ENCODE measurements at regions not wholly inside any gene's neighbourhood (a gene's known extent, or its start where the extent isn't known, plus 50 kb on each side); places are given as distances from the start of the nearest gene placed in this dataset.

DNA sequence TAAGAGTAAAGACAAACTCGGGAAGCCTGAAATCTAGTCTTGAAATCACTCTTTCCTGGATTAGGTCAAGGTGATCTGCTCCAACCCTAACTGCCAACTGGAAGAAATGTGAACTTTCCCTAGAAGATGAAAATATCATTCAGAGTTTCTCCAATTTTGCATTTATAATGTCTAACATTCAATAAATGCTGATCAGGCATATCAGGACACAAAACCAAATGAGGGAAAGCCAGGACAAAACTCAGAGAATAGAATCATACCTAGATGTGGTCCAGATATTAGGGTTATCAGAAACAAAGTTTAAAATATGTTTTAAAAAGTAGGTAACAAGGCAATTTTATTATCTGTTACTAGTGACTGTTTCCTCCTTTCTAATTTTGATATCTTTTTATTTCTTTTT is 335.5 kb upstream of the MAP3K7 start:
- POLR2A ChIA-PET, result no interaction called here
- DNase-seq (ENCODE audit: low read depth, low spot score) (no peak), FAIRE-seq (no peak), ATAC-seq (no peak)
- H4K20me1 ChIP-seq (ENCODE audit: control insufficient read depth, insufficient read depth), result no peaks in the 10 kb centered on the region
- no peaks in the 10 kb centered on the region for H3K36me3 ChIP-seq (ENCODE audit: control insufficient read depth in 2 of 2, insufficient read depth in 2 of 2, low read length in 1 of 2)
- H3K4me2 ChIP-seq (ENCODE audit: control insufficient read depth, insufficient read depth), result no peak overlapping the region
- SMC1A ChIA-PET (ENCODE audit: uncharacterized antibody, unreplicated experiment), result no interaction called here
- RAD21 ChIA-PET (ENCODE audit: unreplicated experiment), result no interaction called here
- WGBS (ENCODE audit: insufficient coverage, insufficient replicate concordance, low lambda C conversion rate, missing lambda C conversion rate), result 0% methylated on average over 1 of the region's 1 CpG
- no peaks in the 10 kb centered on the region; a peak in 1 of 4 replicates for H3K27me3 ChIP-seq (replicated peaks in 1 of 2; ENCODE audit: control insufficient read depth in 2 of 2, insufficient read depth in 2 of 2, low read length in 1 of 2)
- H3K4me1 ChIP-seq (ENCODE audit: control insufficient read depth, insufficient read depth, low read length), result no peaks in the 10 kb centered on the region
- no peak overlapping the region for H2AFZ ChIP-seq (ENCODE audit: control insufficient read depth, low read depth, low read length)
- no peak overlapping the region for H3K4me3 ChIP-seq
- H3K27ac ChIP-seq (ENCODE audit: control insufficient read depth, insufficient read depth), result no peak overlapping the region
- H3K9ac ChIP-seq (ENCODE audit: control insufficient read depth, insufficient read depth, low read length), result no peak overlapping the region
- BruUV-seq (replicated peaks), result no TSS peak
- intact Hi-C loops (cut with micrococcal nuclease; ENCODE audit: unreplicated experiment), result no loop called here
- no peak for TF ChIP-seq CHD1 (IDR thresholded peaks at IDR 0.05; ENCODE audit: low read depth, low read length)
- no peak for TF ChIP-seq HDAC2 (IDR thresholded peaks at IDR 0.05)
- TF ChIP-seq, protein P1, sequence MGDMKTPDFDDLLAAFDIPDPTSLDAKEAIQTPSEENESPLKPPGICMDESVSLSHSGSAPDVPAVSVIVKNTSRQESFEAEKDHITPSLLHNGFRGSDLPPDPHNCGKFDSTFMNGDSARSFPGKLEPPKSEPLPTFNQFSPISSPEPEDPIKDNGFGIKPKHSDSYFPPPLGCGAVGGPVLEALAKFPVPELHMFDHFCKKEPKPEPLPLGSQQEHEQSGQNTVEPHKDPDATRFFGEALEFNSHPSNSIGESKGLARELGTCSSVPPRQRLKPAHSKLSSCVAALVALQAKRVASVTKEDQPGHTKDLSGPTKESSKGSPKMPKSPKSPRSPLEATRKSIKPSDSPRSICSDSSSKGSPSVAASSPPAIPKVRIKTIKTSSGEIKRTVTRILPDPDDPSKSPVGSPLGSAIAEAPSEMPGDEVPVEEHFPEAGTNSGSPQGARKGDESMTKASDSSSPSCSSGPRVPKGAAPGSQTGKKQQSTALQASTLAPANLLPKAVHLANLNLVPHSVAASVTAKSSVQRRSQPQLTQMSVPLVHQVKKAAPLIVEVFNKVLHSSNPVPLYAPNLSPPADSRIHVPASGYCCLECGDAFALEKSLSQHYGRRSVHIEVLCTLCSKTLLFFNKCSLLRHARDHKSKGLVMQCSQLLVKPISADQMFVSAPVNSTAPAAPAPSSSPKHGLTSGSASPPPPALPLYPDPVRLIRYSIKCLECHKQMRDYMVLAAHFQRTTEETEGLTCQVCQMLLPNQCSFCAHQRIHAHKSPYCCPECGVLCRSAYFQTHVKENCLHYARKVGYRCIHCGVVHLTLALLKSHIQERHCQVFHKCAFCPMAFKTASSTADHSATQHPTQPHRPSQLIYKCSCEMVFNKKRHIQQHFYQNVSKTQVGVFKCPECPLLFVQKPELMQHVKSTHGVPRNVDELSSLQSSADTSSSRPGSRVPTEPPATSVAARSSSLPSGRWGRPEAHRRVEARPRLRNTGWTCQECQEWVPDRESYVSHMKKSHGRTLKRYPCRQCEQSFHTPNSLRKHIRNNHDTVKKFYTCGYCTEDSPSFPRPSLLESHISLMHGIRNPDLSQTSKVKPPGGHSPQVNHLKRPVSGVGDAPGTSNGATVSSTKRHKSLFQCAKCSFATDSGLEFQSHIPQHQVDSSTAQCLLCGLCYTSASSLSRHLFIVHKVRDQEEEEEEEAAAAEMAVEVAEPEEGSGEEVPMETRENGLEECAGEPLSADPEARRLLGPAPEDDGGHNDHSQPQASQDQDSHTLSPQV (IDR thresholded peaks at IDR 0.05), result no peak
- TF ChIP-seq TCF12 (IDR thresholded peaks at IDR 0.05; ENCODE audit: low read depth, low read length), result no peak
- TF ChIP-seq, protein P2, sequence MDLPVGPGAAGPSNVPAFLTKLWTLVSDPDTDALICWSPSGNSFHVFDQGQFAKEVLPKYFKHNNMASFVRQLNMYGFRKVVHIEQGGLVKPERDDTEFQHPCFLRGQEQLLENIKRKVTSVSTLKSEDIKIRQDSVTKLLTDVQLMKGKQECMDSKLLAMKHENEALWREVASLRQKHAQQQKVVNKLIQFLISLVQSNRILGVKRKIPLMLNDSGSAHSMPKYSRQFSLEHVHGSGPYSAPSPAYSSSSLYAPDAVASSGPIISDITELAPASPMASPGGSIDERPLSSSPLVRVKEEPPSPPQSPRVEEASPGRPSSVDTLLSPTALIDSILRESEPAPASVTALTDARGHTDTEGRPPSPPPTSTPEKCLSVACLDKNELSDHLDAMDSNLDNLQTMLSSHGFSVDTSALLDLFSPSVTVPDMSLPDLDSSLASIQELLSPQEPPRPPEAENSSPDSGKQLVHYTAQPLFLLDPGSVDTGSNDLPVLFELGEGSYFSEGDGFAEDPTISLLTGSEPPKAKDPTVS (IDR thresholded peaks at IDR 0.05; ENCODE audit: low read depth, low read length), result no peak
- no peak for TF ChIP-seq FOXM1 (IDR thresholded peaks at IDR 0.05; ENCODE audit: low read depth, low read length)
- no peak for TF ChIP-seq STAT1 (conservative IDR thresholded peaks at IDR 0.05)
- TF ChIP-seq GATAD2B (conservative IDR thresholded peaks at IDR 0.05; ENCODE audit: low read depth), result no peak
- TF ChIP-seq SIN3A (IDR thresholded peaks at IDR 0.05; ENCODE audit: low read depth, low read length), result no peak
- no peaks in the 10 kb centered on the region for H3K9me3 ChIP-seq (replicated peaks; ENCODE audit: control insufficient read depth, insufficient read depth, low read length)
- H3K79me2 ChIP-seq (ENCODE audit: control insufficient read depth, insufficient read depth, low read length), result no peaks in the 10 kb centered on the region
- in situ Hi-C loops (cut with MboI), result no loop called here
- CTCF ChIA-PET, result interaction anchor here (0.6 kb wide), 1 partner anchor 19 kb away, joined by 3 read pairs; no protein-coding TSS in a partner anchor

Measured in GM12878 (cell line).